Ovary (tissue), 3 donors: ENCODE measurements at regions not wholly inside any gene's neighbourhood (a gene's known extent, or its start where the extent isn't known, plus 50 kb on each side); places are given as distances from the start of the nearest gene placed in this dataset.

Experiments used
- CTCF ChIP-seq, 3 donors: fragments of 450-650 bp in 2 of 3; fragments of 200-600 bp in 1 of 3; IDR thresholded peaks; one replicate each; pipeline versions ENCODE4 v1.5.1 to v1.8.0; 2016 to 2022; ENCODE audit warnings: antibody characterized with exemption in 3 of 3, mild to moderate bottlenecking in 1 of 3
- EP300 ChIP-seq: sonication (generic); formaldehyde crosslinking; IDR thresholded peaks from one replicate; pipeline ENCODE4 v1.6.1; 2017; ENCODE audit warnings: antibody characterized with exemption
- POLR2A ChIP-seq: fragments of 450-650 bp; IDR thresholded peaks from one replicate; pipeline ENCODE4 v1.6.1; 2017; ENCODE audit warnings: antibody characterized with exemption, mild to moderate bottlenecking, moderate library complexity
- donor health status: DM: no; HTN: no; CAD: no.

- no peak for TF ChIP-seq CTCF (IDR thresholded peaks at IDR 0.05)
- no peak for TF ChIP-seq POLR2A
- TF ChIP-seq EP300: no peak
Observed at GRCh38 chr3:117722856-117723255, 1013.3 kb downstream of the TUSC7 start.
